Loucy (cell line): ENCODE measurements at regions not wholly inside any gene's neighbourhood (a gene's known extent, or its start where the extent isn't known, plus 50 kb on each side); places are given as distances from the start of the nearest gene placed in this dataset.

Experiments used
- H2AFZ ChIP-seq: fragments of 200-600 bp; sonication (generic); 2 replicates; pipeline ENCODE4 v1.6.0; 2016; ENCODE audit warnings: antibody characterized with exemption, mild to moderate bottlenecking, low read length, moderate library complexity
- H3F3A ChIP-seq: fragments of 200-600 bp; 2 replicates; pipeline ENCODE4 v1.6.0; 2016; ENCODE audit warnings: antibody characterized with exemption, low read depth, mild to moderate bottlenecking
- H3K27me3 ChIP-seq: fragments of 200-600 bp; sonication (generic); 2 replicates; pipeline ENCODE4 v1.6.1; 2014; ENCODE audit warnings: low read length, mild to moderate bottlenecking; ENCODE audit not compliant: insufficient read depth, poor library complexity, severe bottlenecking
- H3K36me3 ChIP-seq: fragments of 200-600 bp; sonication (generic); 2 replicates; pipeline ENCODE4 v1.6.1; 2016; ENCODE audit warnings: low read length; ENCODE audit not compliant: insufficient read depth
- H3K4me1 ChIP-seq: fragments of 200-600 bp; sonication (generic); 2 replicates; pipeline ENCODE4 v1.5.1; 2014; ENCODE audit warnings: low read length, mild to moderate bottlenecking; ENCODE audit not compliant: insufficient read depth, poor library complexity, severe bottlenecking
- H3K4me2 ChIP-seq: fragments of 200-600 bp; sonication (generic); 2 replicates; pipeline ENCODE4 v1.6.0; 2014; ENCODE audit warnings: antibody characterized with exemption, low read length, low read depth, mild to moderate bottlenecking; ENCODE audit not compliant: poor library complexity, severe bottlenecking
- H3K4me3 ChIP-seq: fragments of 200-600 bp; sonication (generic); 2 replicates; pipeline ENCODE4 v1.5.1; 2014; ENCODE audit warnings: low read length, mild to moderate bottlenecking, mixed read lengths; ENCODE audit not compliant: poor library complexity, severe bottlenecking
- H3K79me2 ChIP-seq: fragments of 200-600 bp; sonication (generic); 2 replicates; pipeline ENCODE4 v1.6.1; 2014; ENCODE audit warnings: low read length; ENCODE audit not compliant: insufficient read depth
- H3K9ac ChIP-seq: fragments of 200-600 bp; sonication (generic); 2 replicates; pipeline ENCODE4 v1.6.0; 2014; ENCODE audit warnings: mild to moderate bottlenecking, low read depth, low read length, moderate library complexity; ENCODE audit not compliant: poor library complexity, severe bottlenecking
- H3K9me2 ChIP-seq: fragments of 200-600 bp; sonication (generic); replicated peaks from 2 replicates; pipeline ENCODE4 v1.6.1; 2016; ENCODE audit warnings: low read depth, low read length, mixed read lengths
- H3K9me3 ChIP-seq: fragments of 200-600 bp; sonication (generic); 2 replicates; pipeline ENCODE4 v1.6.1; 2014; ENCODE audit warnings: mild to moderate bottlenecking, antibody characterized with exemption, low read length, low read depth; ENCODE audit not compliant: insufficient read depth
- H4K20me1 ChIP-seq: fragments of 200-600 bp; sonication (generic); 2 replicates; pipeline ENCODE4 v1.6.0; 2014; ENCODE audit warnings: antibody characterized with exemption, low read length, mild to moderate bottlenecking; ENCODE audit not compliant: insufficient read depth, poor library complexity, severe bottlenecking
- CTCF ChIP-seq: fragments of 200-600 bp; sonication (generic); conservative IDR thresholded peaks from 2 replicates; pipeline ENCODE4 v1.5.1; 2014; ENCODE audit warnings: mild to moderate bottlenecking, antibody characterized with exemption, low read length
- EZH2phosphoT487 ChIP-seq: fragments of 200-600 bp; IDR thresholded peaks from 2 replicates; pipeline ENCODE4 v1.6.1; 2018; ENCODE audit warnings: antibody characterized with exemption, mild to moderate bottlenecking, moderate library complexity, borderline replicate concordance

DNA sequence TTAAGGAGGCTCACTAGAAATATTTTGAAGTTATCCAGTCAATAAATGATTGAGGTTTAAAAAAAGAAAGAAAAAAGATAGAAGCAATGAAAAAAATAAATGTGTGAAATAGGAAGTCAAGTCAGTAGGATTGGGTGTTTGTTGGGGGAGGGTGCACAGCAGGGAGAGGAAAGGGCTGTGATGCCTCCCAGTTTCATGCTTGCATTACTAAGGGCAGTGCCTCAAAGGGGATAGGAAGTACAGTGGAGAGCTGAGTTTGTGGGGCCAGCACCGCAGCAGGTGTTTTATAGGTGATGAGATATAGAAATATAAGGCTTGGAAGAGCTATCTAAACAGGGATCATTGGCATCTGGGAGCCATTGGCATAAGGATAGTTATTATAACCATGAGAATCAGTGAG lies 919.2 kb downstream of the STIM2 start:
- no peak overlapping the region for H2AFZ ChIP-seq
- no peaks in the 10 kb centered on the region for H3F3A ChIP-seq
- no peak overlapping the region for H3K4me3 ChIP-seq
- no peaks in the 10 kb centered on the region for H3K36me3 ChIP-seq
- no peaks in the 10 kb centered on the region for H3K79me2 ChIP-seq
- H3K4me1 ChIP-seq = no peaks in the 10 kb centered on the region
- TF ChIP-seq CTCF (no peak), EZH2phosphoT487 (no peak)
- H3K9me3 ChIP-seq = no peaks in the 10 kb centered on the region
- no peaks in the 10 kb centered on the region for H3K9me2 ChIP-seq
- no peak overlapping the region for H3K9ac ChIP-seq
- no peaks in the 10 kb centered on the region for H3K27me3 ChIP-seq
- H3K4me2 ChIP-seq = no peak overlapping the region
- no peaks in the 10 kb centered on the region for H4K20me1 ChIP-seq

GRCh38 chr4:27787195-27787594 lies 926.6 kb downstream of the STIM2 start:
- Histone ChIP-seq H3K4me2 (no peak overlapping the region), H3K9me2 (no peaks in the 10 kb centered on the region), H3K36me3 (no peaks in the 10 kb centered on the region), H3K9me3 (no peaks in the 10 kb centered on the region), H2AFZ (no peak overlapping the region), H3K4me3 (no peak overlapping the region), H3K9ac (no peak overlapping the region), H3K4me1 (no peaks in the 10 kb centered on the region), H4K20me1 (no peaks in the 10 kb centered on the region), H3K27me3 (no peaks in the 10 kb centered on the region), H3K79me2 (no peaks in the 10 kb centered on the region), H3F3A (no peaks in the 10 kb centered on the region)
- TF ChIP-seq CTCF (no peak), EZH2phosphoT487 (no peak)

- Histone ChIP-seq H3K4me1 (no peaks in the 10 kb centered on the region), H3F3A (no peaks in the 10 kb centered on the region), H3K27me3 (no peaks in the 10 kb centered on the region), H3K4me3 (no peak overlapping the region), H3K36me3 (no peaks in the 10 kb centered on the region), H4K20me1 (no peaks in the 10 kb centered on the region), H3K79me2 (no peaks in the 10 kb centered on the region), H2AFZ (no peak overlapping the region), H3K9me3 (no peaks in the 10 kb centered on the region), H3K9ac (no peak overlapping the region), H3K9me2 (no peaks in the 10 kb centered on the region), H3K4me2 (no peak overlapping the region)
- no peak for TF ChIP-seq CTCF
- no peak for TF ChIP-seq EZH2phosphoT487
These were observed 929.1 kb downstream of the STIM2 start for GRCh38 chr4:27789773-27790172.
